ENCODE measurements at regions not wholly inside any gene's neighbourhood (a gene's known extent, or its start where the extent isn't known, plus 50 kb on each side); places are given as distances from the start of the nearest gene placed in this dataset.

GRCh38 chr2:161063157-161063945, 96.9 kb upstream of the TANK start:
- TF ChIP-seq CTCF (optimal IDR thresholded peaks at IDR 0.05 in 1 of 3, IDR thresholded peaks at IDR 0.05 in 1 of 3, conservative IDR thresholded peaks at IDR 0.05 in 1 of 3; ENCODE audit: extremely low read depth in 1 of 3, insufficient read depth in 2 of 3, low read length in 3 of 3) (peak; percentile 72 to 96 (median 84)), EZH2 (IDR thresholded peaks at IDR 0.05; ENCODE audit: low read length) (no peak)

Measured in keratinocyte (primary cell).